Activated CD8-positive, alpha-beta memory T cell treated with anti-CD3 and anti-CD28 coated beads, Interleukin-2, amount 10 ng/mL, durations not matched to agents 7 days and 5 days (primary cell): ENCODE measurements at regions not wholly inside any gene's neighbourhood (a gene's known extent, or its start where the extent isn't known, plus 50 kb on each side); places are given as distances from the start of the nearest gene placed in this dataset.

ENCODE experiments used
- ATAC-seq: fragments of 150-1000 bp; cut with Tn5 transposase; one replicate; pipeline ENCODE4 v1.10.0; 2021; ENCODE audit warnings: moderate library complexity
- CTCF ChIA-PET: fragments of 350-600 bp; sonication (Branson Sonifier 250); formaldehyde crosslinking; loops from one replicate; lab custom pipeline; 2021; ENCODE audit warnings: antibody characterized with exemption; lab: Charles Lee
- DNase-seq: peaks from one replicate; pipeline ENCODE4 v3.0.0-alpha.2; 2020
- H3K27ac Mint-ChIP-seq: one replicate; pipeline ENCODE4 v1.8.0; 2021; ENCODE audit warnings: mild to moderate bottlenecking, mixed read lengths
- H3K27me3 Mint-ChIP-seq: one replicate; pipeline ENCODE4 v1.8.0; 2021; ENCODE audit warnings: mixed read lengths
- H3K36me3 Mint-ChIP-seq: one replicate; pipeline ENCODE4 v1.8.0; 2021; ENCODE audit warnings: mild to moderate bottlenecking, mixed read lengths
- H3K4me1 Mint-ChIP-seq: one replicate; pipeline ENCODE4 v1.8.0; 2021; ENCODE audit warnings: mixed read lengths
- H3K4me3 Mint-ChIP-seq: one replicate; pipeline ENCODE4 v1.8.0; 2021; ENCODE audit warnings: mild to moderate bottlenecking, moderate library complexity, mixed read lengths
- H3K9me3 Mint-ChIP-seq: one replicate; pipeline ENCODE4 v1.8.0; 2022; ENCODE audit warnings: low read depth, mixed read lengths

DNA sequence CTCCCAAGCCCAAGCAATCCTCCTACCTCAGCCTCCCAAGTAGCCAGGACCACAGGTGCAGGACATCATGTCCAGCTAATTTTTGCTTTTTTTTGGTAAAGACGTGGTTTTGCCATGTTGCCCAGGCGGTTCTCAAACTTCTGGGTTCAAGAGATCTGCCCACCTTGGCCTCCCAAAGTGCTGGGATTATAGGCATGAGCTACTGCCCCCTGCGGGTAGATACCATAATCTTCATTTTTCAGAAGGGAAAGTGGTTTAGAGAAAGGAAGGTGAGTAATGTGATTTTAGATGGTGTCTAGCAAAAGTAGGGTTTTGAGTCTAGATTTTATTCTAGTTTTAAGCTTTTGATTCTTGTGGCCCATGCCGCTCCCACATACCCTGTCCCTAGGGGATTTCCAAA, 205.3 kb upstream of the CLNK start:
- Mint-ChIP-seq H3K27me3 (no peaks in the 10 kb centered on the region), H3K9me3 (no peaks in the 10 kb centered on the region), H3K27ac (no peak overlapping the region), H3K4me3 (no peak overlapping the region), H3K36me3 (no peaks in the 10 kb centered on the region), H3K4me1 (no peaks in the 10 kb centered on the region)
- CTCF ChIA-PET: no interaction called here
- no peak for DNase-seq
- ATAC-seq: no peak

DNA sequence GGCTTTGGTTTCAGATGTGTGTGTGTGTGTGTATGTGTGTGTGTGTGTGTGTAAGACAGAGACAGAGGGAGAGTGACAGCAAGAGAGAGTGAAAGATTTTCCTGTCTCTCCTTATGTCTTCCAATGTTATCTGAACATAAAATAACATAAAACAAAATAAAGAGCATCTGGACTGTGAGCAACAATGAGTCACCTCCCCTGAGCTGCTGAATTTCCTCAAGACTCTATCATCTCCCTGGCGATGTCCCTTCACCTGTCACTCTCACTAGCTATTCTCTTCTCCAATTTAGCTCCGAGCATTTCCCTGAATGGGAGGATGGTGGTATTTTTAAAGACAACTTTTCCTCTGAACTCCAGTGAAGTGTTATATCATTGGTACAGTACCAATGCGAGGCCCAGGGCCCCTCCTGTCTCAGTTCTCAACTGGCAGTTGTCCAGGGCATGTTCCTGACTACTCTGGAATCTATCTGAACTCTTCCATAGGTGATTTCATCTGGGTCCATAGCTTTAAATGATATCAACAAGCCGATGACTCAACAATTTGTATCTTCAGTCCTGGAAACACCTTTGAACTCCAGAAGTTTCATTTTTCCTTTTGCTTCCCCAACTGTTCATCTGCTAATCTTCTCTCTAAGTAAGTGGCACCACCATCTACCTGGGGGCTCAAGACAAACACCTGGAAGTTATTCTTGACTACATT, 195.0 kb upstream of the CLNK start:
- no peak overlapping the region for H3K4me3 Mint-ChIP-seq
- ATAC-seq: no peak
- DNase-seq: no peak
- peaks cover 3% of the 10 kb centered on the region for H3K9me3 Mint-ChIP-seq
- no peak overlapping the region for H3K27ac Mint-ChIP-seq
- no peaks in the 10 kb centered on the region for H3K36me3 Mint-ChIP-seq
- no peaks in the 10 kb centered on the region for H3K4me1 Mint-ChIP-seq
- CTCF ChIA-PET: no interaction called here
- no peaks in the 10 kb centered on the region for H3K27me3 Mint-ChIP-seq

GRCh38 chr4:10878861-10879260, 194.3 kb upstream of the CLNK start:
- CTCF ChIA-PET: no interaction called here
- Mint-ChIP-seq H3K9me3 (peaks cover 3% of the 10 kb centered on the region), H3K4me3 (no peak overlapping the region), H3K4me1 (no peaks in the 10 kb centered on the region), H3K27me3 (no peaks in the 10 kb centered on the region), H3K36me3 (no peaks in the 10 kb centered on the region), H3K27ac (no peak overlapping the region)
- DNase-seq (no peak), ATAC-seq (no peak)

- H3K27ac Mint-ChIP-seq: no peak overlapping the region
- H3K4me1 Mint-ChIP-seq: no peaks in the 10 kb centered on the region
- CTCF ChIA-PET: no interaction called here
- no peaks in the 10 kb centered on the region for H3K27me3 Mint-ChIP-seq
- H3K36me3 Mint-ChIP-seq: no peaks in the 10 kb centered on the region
- peaks cover under 1% of the 10 kb centered on the region for H3K9me3 Mint-ChIP-seq
- no peak for DNase-seq
- ATAC-seq: no peak
- no peak overlapping the region for H3K4me3 Mint-ChIP-seq
Measured at GRCh38 chr4:10877076-10877475, 192.5 kb upstream of the CLNK start.

DNA sequence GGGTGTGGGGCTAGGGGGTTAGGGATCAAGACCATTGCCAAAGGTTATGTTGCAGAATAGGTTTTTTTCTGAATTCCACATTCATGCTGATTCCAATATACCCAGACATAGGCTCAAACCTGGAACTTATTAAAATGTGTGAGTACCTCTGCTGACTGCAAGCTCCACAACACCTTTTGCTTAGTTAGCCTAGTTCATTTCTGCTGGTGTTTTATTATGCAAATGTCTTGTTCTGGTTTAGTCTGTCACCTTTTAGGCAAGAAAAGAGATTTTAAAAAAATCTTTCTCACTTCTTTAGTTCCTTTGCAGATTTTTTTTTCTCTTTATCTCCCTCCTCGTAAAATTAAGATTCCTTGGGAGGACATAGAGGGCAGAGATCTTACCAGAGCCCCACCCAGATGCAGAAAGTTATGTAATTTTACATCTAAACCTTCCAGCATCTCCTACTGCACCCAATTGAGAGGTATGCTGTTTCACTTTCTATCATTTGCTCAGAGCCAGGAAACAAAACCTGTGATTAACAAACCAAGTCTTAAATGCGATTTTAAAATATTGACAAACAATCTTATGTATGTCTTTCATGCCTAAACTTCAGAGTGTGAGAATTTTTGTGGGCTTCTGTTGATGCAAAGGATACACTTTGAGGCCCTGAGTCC, 190.7 kb upstream of the CLNK start:
- no peak for DNase-seq
- Mint-ChIP-seq H3K4me3 (no peak overlapping the region), H3K4me1 (no peaks in the 10 kb centered on the region), H3K27ac (no peak overlapping the region), H3K36me3 (no peaks in the 10 kb centered on the region), H3K27me3 (no peaks in the 10 kb centered on the region), H3K9me3 (no peaks in the 10 kb centered on the region)
- CTCF ChIA-PET: no interaction called here
- ATAC-seq: no peak

GRCh38 chr4:10873809-10874208, 189.2 kb upstream of the CLNK start:
- DNase-seq (no peak), ATAC-seq (no peak)
- no peaks in the 10 kb centered on the region for H3K36me3 Mint-ChIP-seq
- no peaks in the 10 kb centered on the region for H3K4me1 Mint-ChIP-seq
- H3K27me3 Mint-ChIP-seq: no peaks in the 10 kb centered on the region
- no peaks in the 10 kb centered on the region for H3K9me3 Mint-ChIP-seq
- CTCF ChIA-PET: no interaction called here
- no peak overlapping the region for H3K4me3 Mint-ChIP-seq
- no peak overlapping the region for H3K27ac Mint-ChIP-seq

DNA sequence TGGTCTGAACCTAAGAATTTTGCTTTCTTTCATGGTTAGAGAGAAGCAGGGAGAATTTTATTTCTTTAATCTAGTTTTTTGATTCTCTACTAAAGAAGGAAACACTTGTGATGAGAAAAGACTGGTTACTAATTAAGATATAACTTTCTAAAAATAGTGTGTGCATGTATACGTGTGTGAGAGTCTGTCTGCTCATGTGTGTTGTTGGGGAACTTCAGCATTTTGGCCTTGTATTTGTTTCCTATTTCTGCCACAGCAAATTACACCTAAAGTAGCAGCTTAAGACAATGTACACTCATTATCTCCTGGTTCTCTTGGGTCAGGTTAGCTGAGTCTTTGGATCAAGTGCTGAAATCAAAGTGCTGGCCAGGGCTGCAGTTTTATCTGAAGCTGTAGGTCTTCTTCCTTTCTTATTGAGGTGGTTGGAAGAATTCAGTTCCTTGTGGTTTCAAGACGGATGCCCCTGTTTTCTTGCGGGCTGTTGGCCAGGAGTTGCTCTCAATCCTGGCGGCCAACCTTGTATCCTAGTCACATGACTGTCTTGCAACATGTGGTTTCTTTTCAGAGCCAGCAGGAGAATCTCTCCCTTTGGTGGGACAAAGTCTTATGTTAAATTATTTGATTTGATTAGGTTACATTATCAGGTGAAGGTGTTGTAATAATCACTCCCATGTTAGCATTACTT, 188.4 kb upstream of the CLNK start:
- Mint-ChIP-seq H3K27ac (no peak overlapping the region), H3K36me3 (no peaks in the 10 kb centered on the region), H3K4me3 (no peak overlapping the region), H3K4me1 (no peaks in the 10 kb centered on the region), H3K9me3 (no peaks in the 10 kb centered on the region), H3K27me3 (no peaks in the 10 kb centered on the region)
- ATAC-seq: no peak
- DNase-seq: no peak
- CTCF ChIA-PET: no interaction called here

DNA sequence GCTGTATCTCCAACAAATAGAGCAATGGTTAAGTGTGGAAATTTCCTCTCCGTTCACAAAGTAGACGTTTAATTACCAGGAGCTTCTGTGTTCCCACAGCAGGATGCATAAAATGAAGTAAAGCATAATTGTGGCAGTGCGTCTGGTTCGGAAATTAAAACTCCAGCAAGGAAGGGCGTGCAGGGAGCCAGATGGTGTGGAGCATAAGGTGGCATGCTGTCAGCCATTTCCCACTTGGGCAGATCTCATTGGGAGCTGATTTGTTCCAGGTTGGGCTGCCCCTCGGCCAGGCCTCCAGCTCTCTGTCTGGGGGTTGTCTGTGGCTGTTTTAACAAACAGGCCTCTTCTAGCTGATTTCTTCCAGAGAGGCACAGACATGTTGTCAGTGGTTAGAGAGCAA, 182.1 kb upstream of the CLNK start:
- Mint-ChIP-seq H3K9me3 (peaks cover 5% of the 10 kb centered on the region), H3K36me3 (no peaks in the 10 kb centered on the region), H3K4me3 (no peak overlapping the region), H3K27me3 (no peaks in the 10 kb centered on the region), H3K27ac (no peak overlapping the region), H3K4me1 (no peaks in the 10 kb centered on the region)
- CTCF ChIA-PET: no interaction called here
- no peak for ATAC-seq
- DNase-seq: no peak

DNA sequence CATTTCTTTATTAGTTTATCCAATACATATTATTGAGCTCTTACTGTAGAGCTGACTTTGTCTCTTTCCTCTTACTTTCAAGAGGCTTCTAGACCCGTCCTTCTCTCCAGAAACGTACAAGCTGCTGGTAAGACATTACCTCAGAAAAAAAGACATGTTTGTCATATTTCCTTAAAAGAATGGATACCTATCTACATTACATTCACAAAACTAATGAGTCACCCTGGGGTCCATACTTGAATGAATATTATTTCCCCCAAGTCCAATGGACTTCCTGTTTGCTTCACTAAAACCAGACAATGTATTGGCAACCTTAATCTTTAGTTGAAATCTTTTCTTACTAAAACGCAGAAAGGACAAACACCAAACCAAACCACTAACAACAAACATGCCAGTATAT, 176.5 kb upstream of the CLNK start:
- Mint-ChIP-seq H3K4me1 (no peaks in the 10 kb centered on the region), H3K27me3 (no peaks in the 10 kb centered on the region), H3K27ac (no peak overlapping the region), H3K4me3 (no peak overlapping the region), H3K36me3 (no peaks in the 10 kb centered on the region), H3K9me3 (peaks cover 5% of the 10 kb centered on the region)
- DNase-seq (no peak), ATAC-seq (no peak)
- CTCF ChIA-PET: no interaction called here

DNA sequence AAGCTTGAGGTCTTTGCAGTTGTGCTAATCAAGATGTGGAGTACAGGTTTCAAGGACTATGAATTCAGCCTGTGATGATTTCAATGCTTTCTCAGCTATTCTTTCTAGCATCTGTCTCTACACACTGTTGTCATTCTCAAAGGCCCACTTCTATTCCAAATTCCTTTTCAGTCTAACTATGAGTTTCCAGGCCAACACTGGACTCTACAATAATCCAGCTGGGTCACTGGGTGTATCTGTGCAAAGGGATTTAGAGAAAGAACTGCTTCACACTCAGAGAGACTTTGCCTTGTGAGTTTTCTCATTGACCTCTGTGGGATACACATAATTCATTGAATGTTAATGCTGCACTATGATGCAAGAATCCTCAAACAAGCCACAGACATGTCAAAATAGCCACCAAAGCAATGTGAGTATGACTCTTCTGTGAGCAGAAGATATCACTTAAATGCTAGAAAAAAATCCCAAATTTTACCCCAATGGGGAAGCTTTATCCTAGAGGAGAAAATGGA, 171.8 kb upstream of the CLNK start:
- no peaks in the 10 kb centered on the region for H3K36me3 Mint-ChIP-seq
- ATAC-seq (no peak), DNase-seq (no peak)
- CTCF ChIA-PET: no interaction called here
- peaks cover 1% of the 10 kb centered on the region for H3K27me3 Mint-ChIP-seq
- H3K27ac Mint-ChIP-seq: no peak overlapping the region
- H3K9me3 Mint-ChIP-seq: no peaks in the 10 kb centered on the region
- no peaks in the 10 kb centered on the region for H3K4me1 Mint-ChIP-seq
- no peak overlapping the region for H3K4me3 Mint-ChIP-seq

DNA sequence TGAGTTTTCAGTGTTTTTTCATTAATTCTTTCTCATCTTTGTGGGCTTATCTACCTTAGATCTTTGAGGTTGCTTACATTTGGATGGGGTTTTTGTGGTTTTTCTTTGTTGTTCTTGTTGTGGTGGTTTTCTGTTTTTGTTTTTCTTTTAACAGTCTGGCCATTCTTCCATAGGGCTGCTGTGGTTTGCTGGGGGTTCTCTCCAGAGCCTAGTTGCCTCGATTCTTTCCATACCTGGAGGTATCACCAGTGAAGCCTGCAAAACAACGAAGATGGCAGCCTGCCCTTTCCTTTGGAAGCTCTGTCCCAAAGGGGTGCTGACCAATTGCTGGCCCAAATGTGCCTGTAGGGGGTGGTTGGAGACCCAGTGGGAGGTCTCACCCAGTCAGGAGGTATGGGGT, 168.6 kb upstream of the CLNK start:
- ATAC-seq (no peak), DNase-seq (no peak)
- no peaks in the 10 kb centered on the region for H3K36me3 Mint-ChIP-seq
- no peaks in the 10 kb centered on the region for H3K9me3 Mint-ChIP-seq
- CTCF ChIA-PET: no interaction called here
- H3K4me3 Mint-ChIP-seq: no peak overlapping the region
- peaks cover 2% of the 10 kb centered on the region for H3K27me3 Mint-ChIP-seq
- no peak overlapping the region for H3K27ac Mint-ChIP-seq
- H3K4me1 Mint-ChIP-seq: no peaks in the 10 kb centered on the region

DNA sequence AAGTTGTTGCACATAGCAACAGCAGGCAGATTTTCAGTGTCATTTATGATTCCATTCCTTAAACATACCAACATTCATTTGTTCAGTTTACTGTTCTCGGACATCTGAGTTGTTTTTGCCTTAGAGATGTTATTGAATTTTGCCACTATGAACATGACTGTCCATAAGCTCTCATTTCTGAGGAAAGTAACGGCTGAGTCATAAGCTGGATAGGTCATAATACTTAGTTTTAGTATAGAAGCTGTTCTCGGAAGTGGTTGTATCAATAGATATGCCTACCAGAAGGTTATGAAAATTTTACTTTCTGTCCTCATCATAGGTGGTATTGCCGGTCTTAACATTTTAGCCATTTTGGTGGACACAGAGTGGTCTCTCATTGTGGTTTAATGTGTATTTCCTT, 157.1 kb upstream of the CLNK start:
- no peaks in the 10 kb centered on the region for H3K27me3 Mint-ChIP-seq
- H3K4me1 Mint-ChIP-seq: no peaks in the 10 kb centered on the region
- no peaks in the 10 kb centered on the region for H3K9me3 Mint-ChIP-seq
- no peaks in the 10 kb centered on the region for H3K36me3 Mint-ChIP-seq
- DNase-seq (no peak), ATAC-seq (no peak)
- CTCF ChIA-PET: no interaction called here
- no peak overlapping the region for H3K27ac Mint-ChIP-seq
- no peak overlapping the region for H3K4me3 Mint-ChIP-seq

GRCh38 chr4:10837151-10837550, 152.6 kb upstream of the CLNK start:
- Mint-ChIP-seq H3K36me3 (no peaks in the 10 kb centered on the region), H3K9me3 (no peaks in the 10 kb centered on the region), H3K27ac (no peak overlapping the region), H3K4me1 (no peaks in the 10 kb centered on the region), H3K4me3 (no peak overlapping the region), H3K27me3 (no peaks in the 10 kb centered on the region)
- CTCF ChIA-PET: no interaction called here
- no peak for ATAC-seq
- no peak for DNase-seq
